Panc1 (cell line): ENCODE measurements at regions not wholly inside any gene's neighbourhood (a gene's known extent, or its start where the extent isn't known, plus 50 kb on each side); places are given as distances from the start of the nearest gene placed in this dataset.

Experiments used
- ATAC-seq: fragments of 200-7000 bp; cut with Tn5 transposase; 2 replicates; pipeline ENCODE4 v1.9.1; 2020; ENCODE audit warnings: mild to moderate bottlenecking, moderate library complexity
- BruUV-seq: library from RNA; stranded (reverse); fragments of 400-500 nt; replicated peaks from 2 replicates; lab custom pipeline; 2021; lab: Mats Ljungman, UMichigan
- CTCF ChIA-PET: fragments of 300-600 bp; sonication (Branson Sonifier 250); formaldehyde crosslinking; loops from one replicate; lab custom pipeline; 2022; ENCODE audit warnings: antibody characterized with exemption; lab: Charles Lee
- POLR2A ChIA-PET: fragments of 300-600 bp; sonication (Branson Sonifier 250); formaldehyde crosslinking; loops from one replicate; lab custom pipeline; 2022; ENCODE audit warnings: antibody characterized with exemption; lab: Charles Lee
- DNase-seq: peaks from one replicate; pipeline ENCODE4 v3.0.0-alpha.2; 2010; ENCODE audit warnings: low read depth, low spot score
- H3K27ac ChIP-seq: 2 replicates; pipeline ENCODE4 v1.5.1; 2011; ENCODE audit warnings: mild to moderate bottlenecking, low read length, inconsistent platforms
- H3K27me3 ChIP-seq: fragments of 200-500 bp; sonication (Bioruptor generic); 2 replicates; pipeline ENCODE4 v1.6.0; 2014; ENCODE audit warnings: low read length, inconsistent platforms; ENCODE audit not compliant: control insufficient read depth, insufficient read depth
- H3K36me3 ChIP-seq: fragments of 200-500 bp; sonication (Bioruptor generic); 2 replicates; pipeline ENCODE4 v1.5.1; 2014; ENCODE audit warnings: inconsistent platforms, mild to moderate bottlenecking, low read length, moderate library complexity; ENCODE audit not compliant: control insufficient read depth, insufficient read depth
- H3K4me1 ChIP-seq: 2 replicates; pipeline ENCODE4 v1.5.1; 2011; ENCODE audit warnings: inconsistent platforms, mild to moderate bottlenecking, low read length, moderate library complexity; ENCODE audit not compliant: control insufficient read depth, insufficient read depth
- H3K4me3 ChIP-seq, 2 experiments: 2 replicates each; pipeline ENCODE4 v1.5.1; 2011 to 2012; ENCODE audit warnings: low read depth in 2 of 2, low read length in 2 of 2, mild to moderate bottlenecking in 2 of 2, inconsistent platforms in 1 of 2, moderate library complexity in 1 of 2
- H3K9me3 ChIP-seq: fragments of 200-500 bp; sonication (Bioruptor generic); 2 replicates; pipeline ENCODE4 v1.5.1; 2014; ENCODE audit warnings: low read depth, mild to moderate bottlenecking, inconsistent platforms, low read length, moderate library complexity; ENCODE audit not compliant: control insufficient read depth, insufficient read depth
- CTCF ChIP-seq: fragments of 450-650 bp; IDR thresholded peaks from 2 replicates; pipeline ENCODE4 v1.5.1; 2017; ENCODE audit warnings: mild to moderate bottlenecking
- POLR2AphosphoS5 ChIP-seq: IDR thresholded peaks from 2 replicates; pipeline ENCODE4 v1.6.1; 2012; ENCODE audit warnings: mild to moderate bottlenecking, low read depth, low read length, moderate library complexity
- SIN3A ChIP-seq: IDR thresholded peaks from 2 replicates; pipeline ENCODE4 v1.6.1; 2012; ENCODE audit warnings: low read depth, mild to moderate bottlenecking, low read length, moderate library complexity, borderline replicate concordance; ENCODE audit not compliant: insufficient read depth
- TCF7L2 ChIP-seq: IDR thresholded peaks from 2 replicates; pipeline ENCODE4 v1.6.1; 2011; ENCODE audit warnings: mild to moderate bottlenecking, low read depth, low read length, inconsistent platforms
- in situ Hi-C: cut with HindIII; loops from 2 replicates; pipeline ENCODE4 v1.10.0; 2016; ENCODE audit warnings: low sequenced_read_pairs, low pct_unique_long_range_greater_than_20kb
- intact Hi-C: fragments of 100-400 bp; cut with micrococcal nuclease; formaldehyde crosslinking; loops from one replicate; pipeline ENCODE4 v1.10.0; 2022; ENCODE audit not compliant: unreplicated experiment
- TF ChIP-seq, protein P1 (sequence below), 2 experiments: IDR thresholded peaks; 2 replicates each; pipeline ENCODE4 v1.6.1; 2011 to 2012; ENCODE audit warnings: low read depth in 2 of 2, control low read depth in 1 of 2, low read length in 1 of 2, mild to moderate bottlenecking in 1 of 2, moderate library complexity in 1 of 2; ENCODE audit not compliant: insufficient read depth in 1 of 2

DNA sequence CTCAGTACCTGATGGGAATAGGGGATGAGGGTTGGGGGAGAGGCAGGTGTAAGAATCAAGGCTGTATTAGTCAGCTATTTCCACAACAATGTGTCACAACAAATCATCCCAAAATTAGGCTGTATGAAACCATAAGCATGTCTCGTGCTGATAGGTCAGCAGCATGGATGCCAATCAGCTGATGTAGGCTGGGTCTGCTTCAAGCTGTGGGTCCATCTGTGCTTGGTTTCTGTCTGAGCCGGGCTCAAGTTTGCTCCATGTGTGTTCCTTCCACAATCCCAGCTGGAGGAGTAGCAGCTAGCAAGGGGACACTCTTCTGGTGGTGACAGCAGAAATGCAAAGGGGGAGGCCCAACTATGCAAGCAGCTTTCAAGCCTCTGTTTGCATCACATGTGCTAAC is 97.9 kb upstream of the ZNF746 start:
- Histone ChIP-seq H3K9me3 (no peaks in the 10 kb centered on the region), H3K4me1 (no peaks in the 10 kb centered on the region), H3K36me3 (no peaks in the 10 kb centered on the region; the same call in 1 of the 2 replicates), H3K27me3 (no peaks in the 10 kb centered on the region), H3K4me3 (no peak overlapping the region), H3K27ac (no peak overlapping the region)
- ChIA-PET CTCF (no interaction called here), POLR2A (no interaction called here)
- no TSS peak for BruUV-seq
- intact Hi-C loops, result no loop called here
- DNase-seq, result no peak
- ATAC-seq, result no peak
- in situ Hi-C loops, result no loop called here
- TF ChIP-seq TCF7L2 (no peak), POLR2AphosphoS5 (no peak)
- TF ChIP-seq, protein P1, sequence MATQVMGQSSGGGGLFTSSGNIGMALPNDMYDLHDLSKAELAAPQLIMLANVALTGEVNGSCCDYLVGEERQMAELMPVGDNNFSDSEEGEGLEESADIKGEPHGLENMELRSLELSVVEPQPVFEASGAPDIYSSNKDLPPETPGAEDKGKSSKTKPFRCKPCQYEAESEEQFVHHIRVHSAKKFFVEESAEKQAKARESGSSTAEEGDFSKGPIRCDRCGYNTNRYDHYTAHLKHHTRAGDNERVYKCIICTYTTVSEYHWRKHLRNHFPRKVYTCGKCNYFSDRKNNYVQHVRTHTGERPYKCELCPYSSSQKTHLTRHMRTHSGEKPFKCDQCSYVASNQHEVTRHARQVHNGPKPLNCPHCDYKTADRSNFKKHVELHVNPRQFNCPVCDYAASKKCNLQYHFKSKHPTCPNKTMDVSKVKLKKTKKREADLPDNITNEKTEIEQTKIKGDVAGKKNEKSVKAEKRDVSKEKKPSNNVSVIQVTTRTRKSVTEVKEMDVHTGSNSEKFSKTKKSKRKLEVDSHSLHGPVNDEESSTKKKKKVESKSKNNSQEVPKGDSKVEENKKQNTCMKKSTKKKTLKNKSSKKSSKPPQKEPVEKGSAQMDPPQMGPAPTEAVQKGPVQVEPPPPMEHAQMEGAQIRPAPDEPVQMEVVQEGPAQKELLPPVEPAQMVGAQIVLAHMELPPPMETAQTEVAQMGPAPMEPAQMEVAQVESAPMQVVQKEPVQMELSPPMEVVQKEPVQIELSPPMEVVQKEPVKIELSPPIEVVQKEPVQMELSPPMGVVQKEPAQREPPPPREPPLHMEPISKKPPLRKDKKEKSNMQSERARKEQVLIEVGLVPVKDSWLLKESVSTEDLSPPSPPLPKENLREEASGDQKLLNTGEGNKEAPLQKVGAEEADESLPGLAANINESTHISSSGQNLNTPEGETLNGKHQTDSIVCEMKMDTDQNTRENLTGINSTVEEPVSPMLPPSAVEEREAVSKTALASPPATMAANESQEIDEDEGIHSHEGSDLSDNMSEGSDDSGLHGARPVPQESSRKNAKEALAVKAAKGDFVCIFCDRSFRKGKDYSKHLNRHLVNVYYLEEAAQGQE (IDR thresholded peaks at IDR 0.05; ENCODE audit: insufficient read depth in 1 of 2, low read depth in 2 of 2, low read length in 1 of 2), result no peak

DNA sequence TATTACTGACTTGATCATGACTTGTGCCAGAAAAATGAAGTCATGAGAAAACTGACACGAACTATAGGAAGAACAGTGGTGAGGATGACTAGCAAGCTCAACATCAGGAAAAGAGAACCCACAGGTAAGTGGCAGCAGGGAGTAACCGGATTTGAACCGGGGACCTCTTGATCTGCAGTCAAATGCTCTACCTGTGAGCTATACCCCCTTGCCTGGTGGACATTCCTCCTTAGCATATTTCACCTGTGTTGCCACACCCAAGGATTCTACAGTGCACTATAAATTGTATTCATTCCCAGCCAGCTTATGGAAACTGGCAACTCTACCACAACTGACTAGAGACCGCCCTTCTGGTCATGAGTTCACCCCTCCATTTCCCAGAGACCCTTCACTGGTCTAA is 97.5 kb upstream of the ZNF746 start:
- no TSS peak for BruUV-seq
- H3K27ac ChIP-seq, result no peak overlapping the region
- H3K36me3 ChIP-seq, result no peaks in the 10 kb centered on the region; the same call in 1 of the 2 replicates
- no peak overlapping the region for H3K4me3 ChIP-seq
- ATAC-seq (no peak), DNase-seq (no peak)
- TF ChIP-seq SIN3A, result no peak
- H3K27me3 ChIP-seq, result no peaks in the 10 kb centered on the region
- in situ Hi-C loops, result no loop called here
- ChIA-PET CTCF (no interaction called here), POLR2A (no interaction called here)
- no peaks in the 10 kb centered on the region for H3K4me1 ChIP-seq
- no peaks in the 10 kb centered on the region for H3K9me3 ChIP-seq
- intact Hi-C loops, result no loop called here

DNA sequence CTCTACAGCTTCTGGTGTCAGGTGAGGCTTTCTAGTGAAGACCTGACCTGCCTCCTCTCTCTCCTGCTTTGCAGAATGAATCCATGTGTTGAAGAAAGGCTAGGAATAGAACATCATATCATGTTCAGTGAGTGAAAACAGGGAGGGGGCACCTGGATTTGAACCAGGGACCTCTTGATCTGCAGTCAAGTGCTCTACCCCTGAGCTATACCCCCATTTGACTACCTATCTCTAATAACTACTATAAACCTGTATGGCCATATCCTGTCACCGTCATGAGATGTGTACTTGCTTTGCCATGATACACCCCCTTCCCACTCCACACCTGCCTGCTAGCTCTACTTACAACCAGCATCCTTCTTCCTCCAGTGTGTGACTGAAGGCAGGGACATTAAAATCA is 91.3 kb upstream of the ZNF746 start:
- DNase-seq, result no peak
- H3K36me3 ChIP-seq, result no peaks in the 10 kb centered on the region; the same call in none of the 2 replicates
- ChIA-PET POLR2A (no interaction called here), CTCF (no interaction called here)
- intact Hi-C loops, result no loop called here
- no peak for ATAC-seq
- TF ChIP-seq POLR2AphosphoS5 (no peak), TCF7L2 (no peak), SIN3A (no peak), CTCF (no peak)
- TF ChIP-seq, protein P1 (IDR thresholded peaks at IDR 0.05; ENCODE audit: insufficient read depth in 1 of 2, low read depth in 2 of 2, low read length in 1 of 2), result no peak
- no peaks in the 10 kb centered on the region for H3K9me3 ChIP-seq
- no peak overlapping the region for H3K27ac ChIP-seq
- no peaks in the 10 kb centered on the region for H3K27me3 ChIP-seq
- in situ Hi-C loops, result no loop called here
- H3K4me3 ChIP-seq, result no peak overlapping the region
- H3K4me1 ChIP-seq, result no peaks in the 10 kb centered on the region
- no TSS peak for BruUV-seq
